ENCODE measurements at regions not wholly inside any gene's neighbourhood (a gene's known extent, or its start where the extent isn't known, plus 50 kb on each side); places are given as distances from the start of the nearest gene placed in this dataset.

DNA sequence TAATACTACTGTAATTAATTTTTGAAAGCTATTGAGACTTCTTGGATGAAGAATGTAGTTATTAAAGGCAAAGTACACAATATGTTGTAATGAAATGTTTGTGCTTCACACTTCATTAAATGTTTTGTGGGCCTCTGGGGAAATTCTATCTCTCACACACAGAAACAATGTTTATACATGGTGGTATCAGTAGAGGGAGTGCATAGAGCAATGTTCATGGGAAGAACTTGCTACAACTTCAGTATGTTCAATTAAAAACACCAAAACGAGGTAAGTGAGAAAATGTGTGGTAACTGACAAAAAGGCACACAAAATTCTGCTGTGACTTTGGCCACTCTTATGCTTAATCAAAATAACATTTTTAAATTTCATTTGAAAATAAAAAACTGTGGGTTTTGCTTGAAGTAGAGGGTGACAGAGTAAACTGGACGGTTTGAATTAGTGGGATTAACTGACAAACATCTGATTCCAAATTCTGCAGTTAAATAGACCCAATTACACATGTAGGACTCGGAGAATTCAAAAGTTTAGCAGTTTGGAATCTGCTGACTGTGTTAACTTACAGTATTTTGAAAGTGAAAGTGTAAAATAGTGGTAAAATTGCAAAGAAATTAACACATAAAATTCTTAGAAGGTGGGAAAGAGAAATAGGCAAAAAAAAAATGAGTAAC, 111.4 kb upstream of the TTC29 start:
- no peak for DNase-seq

DNA sequence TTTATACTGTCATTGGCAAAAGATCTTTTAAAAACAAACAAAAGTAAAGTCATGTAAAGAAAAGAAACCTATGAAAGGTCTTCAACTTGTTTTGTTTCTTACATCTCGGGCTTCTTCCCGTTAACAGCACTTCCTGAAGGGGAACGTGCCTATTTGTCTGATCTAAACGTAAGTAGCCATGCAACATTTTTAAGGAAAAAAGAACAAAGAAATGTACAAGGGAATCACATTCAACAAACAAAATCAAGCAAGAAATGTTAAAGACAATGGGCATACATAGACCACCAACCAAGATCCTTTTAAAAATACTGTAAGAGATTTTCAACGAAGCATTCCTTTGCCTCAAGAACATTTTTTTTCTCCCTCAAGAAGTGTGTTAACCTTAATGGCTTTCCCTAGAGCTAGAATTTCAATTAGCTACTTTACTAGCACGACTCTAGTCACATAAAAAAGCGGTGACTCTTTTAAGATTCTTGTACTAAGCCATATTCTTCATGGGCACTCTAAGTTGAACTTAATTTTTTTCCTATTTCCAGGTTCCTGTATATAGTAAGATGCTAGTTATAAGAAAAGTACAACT, 112.0 kb upstream of the TTC29 start:
- no peak for DNase-seq

- DNase-seq = no peak
Measured at GRCh38 chr4:147059064-147059731, 113.5 kb upstream of the TTC29 start.

DNA sequence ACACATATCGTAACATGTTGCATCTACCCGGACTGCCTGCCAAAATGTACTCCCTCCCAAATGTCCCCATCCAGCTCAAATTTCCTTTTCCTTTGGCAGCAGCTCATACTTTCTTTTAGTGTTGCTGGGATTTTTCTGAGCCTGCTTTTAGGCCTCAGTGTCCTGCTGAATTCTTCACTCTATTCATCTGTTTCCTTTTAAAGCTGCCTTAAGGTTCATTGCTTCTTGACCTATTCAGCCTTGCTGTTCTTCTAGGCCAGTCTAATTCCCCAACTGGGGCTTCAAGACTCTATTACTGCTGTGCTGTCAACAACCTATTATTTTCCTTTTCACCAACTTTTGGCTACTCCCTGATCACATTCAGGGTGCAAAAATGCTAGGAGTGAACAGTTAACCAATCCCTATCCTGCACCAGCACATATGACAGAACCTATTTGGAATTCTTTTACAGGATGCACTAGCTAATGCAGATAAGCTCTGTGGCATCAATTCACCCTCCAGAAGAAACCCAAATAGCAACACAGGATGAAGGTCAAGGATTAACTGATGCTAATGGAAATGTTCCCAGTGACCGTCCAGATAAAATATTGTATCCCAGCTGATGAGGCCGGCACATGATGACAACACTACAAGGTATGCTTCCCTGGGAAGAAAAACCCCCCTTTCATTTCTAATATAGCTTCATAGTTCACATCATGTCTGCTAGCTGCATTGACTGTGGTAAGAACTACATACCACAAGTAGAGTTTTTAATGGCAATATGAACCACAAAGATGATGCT, 114.7 kb upstream of the TTC29 start:
- DNase-seq = peak in 1 of 2 donors; percentile 48

DNA sequence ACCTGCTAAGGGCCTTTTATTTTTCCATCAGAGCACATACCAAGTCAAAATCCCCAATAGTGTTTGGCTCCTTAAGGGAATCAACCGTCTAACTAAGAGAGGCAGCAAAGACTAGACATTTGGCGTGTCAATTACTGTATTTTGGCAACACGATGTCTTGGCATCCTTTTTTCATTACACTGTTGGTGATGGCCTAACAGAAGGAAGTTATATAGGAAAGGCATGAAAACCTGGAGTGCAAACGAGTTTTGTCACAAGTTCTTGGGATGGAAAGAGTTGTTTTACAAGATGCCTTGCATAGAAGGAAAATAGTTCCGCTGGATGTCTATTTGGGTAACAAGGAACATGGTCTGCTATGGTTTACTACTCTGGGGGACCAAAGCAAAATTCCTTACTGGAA, 119.2 kb upstream of the TTC29 start:
- DNase-seq = no peak

DNA sequence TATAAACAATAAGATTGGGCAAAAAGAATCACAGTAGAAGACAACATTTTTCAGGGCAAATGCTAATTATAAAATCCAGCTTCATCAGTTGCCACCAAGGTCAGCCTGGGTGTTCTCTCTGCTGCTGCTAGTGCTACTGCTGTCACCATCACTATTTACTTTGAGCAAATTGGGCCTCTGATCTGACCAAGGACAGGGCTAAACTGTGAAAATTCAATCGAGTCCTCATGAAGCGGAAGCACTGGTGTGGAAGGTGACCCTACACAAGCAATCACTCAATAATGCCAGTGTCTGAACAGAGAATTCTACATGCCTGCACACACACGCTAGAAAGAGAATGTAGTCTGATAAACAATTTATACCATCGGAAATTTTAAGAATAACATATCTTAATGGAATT, 122.9 kb upstream of the TTC29 start:
- no peak for DNase-seq

DNA sequence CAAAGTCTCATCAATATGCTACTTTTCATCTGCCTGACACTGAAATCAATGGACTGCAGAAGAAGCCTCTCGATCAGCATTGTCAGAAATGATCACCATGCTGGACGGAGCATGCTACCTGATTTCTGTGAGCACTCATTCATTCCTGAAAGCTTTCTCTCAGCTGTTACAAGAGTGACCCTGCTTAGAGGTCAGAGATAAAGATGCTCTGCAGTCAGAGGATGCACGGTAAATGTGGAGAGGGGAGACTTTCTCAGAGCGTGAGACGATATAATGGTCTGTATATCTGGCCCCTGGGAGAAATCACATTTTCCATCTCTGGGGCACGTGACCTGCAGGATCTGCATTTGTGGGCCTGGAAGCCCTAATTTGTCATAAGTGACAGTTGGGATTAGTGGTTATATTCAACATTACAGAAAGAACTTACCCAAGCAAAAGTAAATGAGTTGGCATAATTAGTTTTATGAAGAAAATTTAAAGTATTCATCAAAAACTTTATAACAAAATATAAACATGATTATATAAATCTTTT, 125.6 kb upstream of the TTC29 start:
- DNase-seq = no peak

- no peak for DNase-seq
Measured at GRCh38 chr4:147076179-147076578, 130.5 kb upstream of the TTC29 start.

DNA sequence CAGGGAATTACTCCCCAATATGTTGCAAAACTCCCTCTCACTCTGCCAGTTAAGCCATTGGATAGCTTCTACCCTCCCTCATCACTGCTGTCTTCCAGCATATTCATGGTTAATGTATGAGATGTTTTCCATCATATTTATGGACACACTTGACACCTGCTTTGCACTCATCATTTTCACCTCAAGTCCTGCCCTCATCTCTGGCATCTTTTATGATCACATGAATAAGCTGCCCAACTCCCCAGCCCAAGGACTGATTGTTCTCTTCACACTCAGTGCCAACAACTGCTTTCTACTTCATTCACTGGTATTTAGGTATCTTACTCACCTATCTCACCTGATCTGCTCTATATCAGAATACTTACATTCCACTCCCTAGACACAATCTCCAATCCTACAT, 131.1 kb upstream of the TTC29 start:
- no peak for DNase-seq

GRCh38 chr4:147078362-147078761, 132.7 kb upstream of the TTC29 start:
- no peak for DNase-seq

- no peak for DNase-seq
Measured at GRCh38 chr4:147078875-147079658, 133.4 kb upstream of the TTC29 start.

GRCh38 chr4:147084861-147085260, 139.2 kb upstream of the TTC29 start:
- DNase-seq = no peak

- no peak for DNase-seq
Measured at GRCh38 chr4:147085781-147086180, 140.1 kb upstream of the TTC29 start.

- DNase-seq = no peak
Measured at GRCh38 chr4:147088146-147088545, 142.5 kb upstream of the TTC29 start.

DNA sequence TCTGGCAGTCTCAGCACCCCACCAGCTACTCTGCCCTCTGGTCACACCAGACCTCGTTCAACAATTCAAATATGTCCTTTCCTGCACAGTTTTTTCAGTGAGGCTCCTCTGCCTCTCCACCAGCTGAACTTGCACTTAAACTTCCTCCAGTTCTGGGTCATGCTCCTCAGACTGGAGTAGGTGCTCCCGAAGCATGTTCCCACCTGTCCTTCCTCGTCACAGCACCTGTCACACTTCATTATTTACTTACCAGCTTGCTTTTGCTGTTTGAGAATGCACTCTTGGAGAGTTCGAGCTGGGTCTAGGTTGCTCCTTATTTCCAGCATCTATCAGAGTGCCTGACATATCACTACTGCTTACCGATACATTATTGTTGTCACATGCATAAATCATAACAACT, 144.8 kb upstream of the TTC29 start:
- DNase-seq = no peak

DNA sequence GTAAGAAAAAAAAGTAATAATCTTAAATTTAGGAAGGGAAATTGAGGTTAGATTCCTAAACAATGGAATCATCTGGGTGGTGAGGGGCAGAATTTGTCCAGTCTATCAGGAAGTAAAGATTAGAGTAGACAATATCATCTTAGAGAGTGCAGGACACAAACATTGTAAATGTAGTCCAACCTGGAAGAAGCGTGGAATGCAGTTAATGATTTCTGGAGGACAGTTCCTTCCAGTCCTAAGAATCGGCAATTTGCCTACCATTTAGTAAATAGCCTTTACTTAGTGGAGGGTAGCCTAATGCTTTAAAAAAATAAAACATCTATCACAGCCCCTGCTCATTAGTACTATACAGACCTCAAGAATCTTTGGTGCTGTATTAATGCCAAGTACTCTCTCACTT, 147.5 kb upstream of the TTC29 start:
- DNase-seq = no peak

- DNase-seq = no peak
Measured at GRCh38 chr4:147094238-147094637, 148.6 kb upstream of the TTC29 start.

DNA sequence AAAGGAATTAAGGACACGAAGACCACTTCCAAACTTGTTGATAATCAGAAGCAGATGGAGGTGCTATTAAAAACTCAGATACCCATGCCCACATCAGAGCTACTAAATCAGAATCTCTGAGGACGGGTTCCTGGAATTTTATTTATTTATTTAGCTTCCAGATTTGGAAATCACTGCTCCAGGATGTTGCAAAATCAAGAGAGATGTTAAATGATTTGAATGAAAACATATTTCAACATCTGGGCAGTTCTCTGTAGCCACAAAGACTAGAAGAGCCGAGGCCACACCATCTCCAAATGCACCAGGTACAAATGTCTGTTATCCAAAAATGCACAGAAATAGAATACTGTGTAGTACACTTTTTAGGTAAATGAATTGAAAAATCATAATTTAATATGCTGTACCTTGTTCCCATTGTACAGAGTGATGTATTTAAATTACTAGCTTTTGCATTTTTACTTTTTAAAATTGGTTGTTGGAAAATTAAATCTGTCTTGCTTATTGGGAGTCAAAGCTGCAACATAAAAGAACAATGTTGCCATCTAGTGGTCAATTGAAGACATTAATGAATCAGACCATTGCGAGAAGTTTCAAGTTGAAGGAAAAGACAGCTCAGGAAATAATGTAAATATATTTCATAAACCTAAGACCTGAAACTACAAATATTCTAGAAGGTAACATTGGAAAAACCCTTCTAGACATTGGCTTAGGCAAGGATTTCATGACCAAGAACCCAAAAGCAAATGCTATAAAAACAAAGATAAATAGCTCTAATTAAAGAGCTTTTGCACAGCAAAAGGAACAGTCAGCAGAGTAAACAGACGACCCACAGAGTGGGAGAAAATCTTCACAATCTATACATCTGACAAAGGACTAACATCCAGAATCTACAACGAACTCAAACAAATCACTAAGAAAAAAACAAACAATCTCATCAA, 151.3 kb upstream of the TTC29 start:
- DNase-seq = peak in 1 of 2 donors; percentile 60

DNA sequence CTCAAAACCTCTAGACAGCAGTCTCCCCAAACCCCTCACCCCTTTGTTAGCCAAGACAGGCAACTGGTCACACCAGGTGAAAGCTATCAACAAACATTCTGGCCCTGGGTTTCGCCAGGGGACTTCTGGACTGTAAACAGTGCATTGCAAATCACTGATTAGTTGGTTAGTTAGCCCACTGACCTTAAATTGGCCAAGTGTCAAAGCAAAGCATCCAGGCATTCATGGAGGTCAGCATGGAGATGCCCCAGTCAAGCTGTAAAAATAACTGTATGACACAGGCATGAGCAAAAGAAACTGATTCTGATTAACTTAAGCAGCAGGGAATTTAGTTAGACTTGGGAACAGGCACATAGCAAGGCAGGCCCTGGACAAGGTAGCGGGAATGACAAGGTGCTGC, 156.0 kb upstream of the TTC29 start:
- DNase-seq = no peak

DNA sequence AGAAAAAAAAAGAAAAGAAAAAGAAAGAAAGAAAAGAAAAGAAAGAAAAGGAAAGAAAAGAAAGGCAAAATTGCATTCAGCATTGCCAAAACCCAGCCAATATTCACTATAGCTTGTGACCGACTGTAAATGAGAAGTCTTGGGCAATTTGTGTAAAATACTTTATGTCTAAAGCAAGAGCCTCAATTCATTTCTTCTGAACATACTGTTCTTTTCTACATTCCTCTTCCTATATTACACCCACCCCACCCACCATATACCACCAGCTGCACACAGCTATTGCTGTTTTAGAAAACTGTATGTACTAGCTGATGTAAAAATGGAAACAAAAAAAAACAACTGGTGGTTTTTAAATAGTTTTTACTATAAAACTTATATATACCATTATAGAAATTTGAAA, 156.9 kb upstream of the TTC29 start:
- DNase-seq = no peak

DNA sequence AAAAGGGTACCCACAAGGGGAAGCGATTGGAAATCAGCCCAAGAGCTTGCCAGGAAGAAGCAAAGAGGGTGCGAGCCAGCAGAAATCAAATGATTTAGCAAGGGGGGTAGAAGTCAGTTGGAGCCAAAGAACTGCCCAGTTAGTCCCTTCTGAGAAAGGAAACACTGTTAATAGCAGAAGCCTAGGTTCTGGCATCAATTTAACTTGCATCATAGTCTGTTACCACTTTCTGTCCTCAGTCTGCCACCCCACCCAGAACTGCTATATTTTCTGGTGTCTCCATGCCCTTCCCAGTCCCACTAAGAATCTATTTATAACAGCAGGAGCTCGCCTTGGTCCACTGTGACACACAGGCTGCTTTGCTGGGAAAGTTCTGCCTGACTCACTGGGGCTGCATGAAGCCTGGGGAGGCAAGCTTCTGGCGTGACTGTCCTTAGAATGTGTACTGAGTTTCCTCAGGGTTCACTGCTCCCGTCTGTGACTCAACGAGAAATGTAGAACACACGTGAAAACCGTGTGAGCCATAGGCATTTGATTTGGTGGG, 157.8 kb upstream of the TTC29 start:
- no peak for DNase-seq

All from hippocampal formation (tissue), 2 donors.